ENCODE measurements at regions not wholly inside any gene's neighbourhood (a gene's known extent, or its start where the extent isn't known, plus 50 kb on each side); places are given as distances from the start of the nearest gene placed in this dataset.

- no peaks in the 10 kb centered on the region for H3K9me2 ChIP-seq (ENCODE audit: insufficient read depth)
- no peak for TF ChIP-seq EZH2 (IDR thresholded peaks at IDR 0.05; ENCODE audit: low read depth, unreplicated experiment)
- TF ChIP-seq ETS1 (IDR thresholded peaks at IDR 0.05): no peak
- no peak for TF ChIP-seq ZNF114 (CRISPR knock-in tag; IDR thresholded peaks at IDR 0.05)
- TF ChIP-seq STAT1 (IDR thresholded peaks at IDR 0.05; ENCODE audit: unreplicated experiment): no peak
- no peak for TF ChIP-seq EZH2phosphoT487 (IDR thresholded peaks at IDR 0.05; ENCODE audit: unreplicated experiment)
- TF ChIP-seq CREB1 (CRISPR knock-in tag; IDR thresholded peaks at IDR 0.05; ENCODE audit: low read depth): no peak
- no peak for TF ChIP-seq REST (IDR thresholded peaks at IDR 0.05; ENCODE audit: unreplicated experiment)
- no peak for TF ChIP-seq ZNF331 (CRISPR knock-in tag; IDR thresholded peaks at IDR 0.05; ENCODE audit: low read depth)
- no peak for TF ChIP-seq POLR2AphosphoS5 (IDR thresholded peaks at IDR 0.05; ENCODE audit: low read depth)
- TF ChIP-seq CTCF (conservative IDR thresholded peaks at IDR 0.05; ENCODE audit: low read depth in 2 of 2): no peak
- TF ChIP-seq NANOG (IDR thresholded peaks at IDR 0.05; ENCODE audit: borderline replicate concordance): no peak
- H3K4me1 ChIP-seq (ENCODE audit: insufficient read depth): no peaks in the 10 kb centered on the region
- H3K27ac ChIP-seq (ENCODE audit: low read depth): no peak overlapping the region
- no peak for ATAC-seq
- no peaks in the 10 kb centered on the region for H4K20me1 ChIP-seq (replicated peaks; ENCODE audit: insufficient read depth)
- no peak for DNase-seq (ENCODE audit: low spot score)
- Mint-ChIP-seq H3K9me3 (no peaks in the 10 kb centered on the region; the same call in 2 of the 3 replicates), H3K4me1 (0 out of 3 replicates have a peak, but pooled peaks cover 3% of the 10 kb centered on the region), H3K36me3 (ENCODE audit: low read depth) (no peaks in the 10 kb centered on the region), H3K27ac (no peak overlapping the region), H3K4me3 (no peak overlapping the region), H3K27me3 (ENCODE audit: insufficient read depth, low read depth, poor library complexity) (no peaks in the 10 kb centered on the region)
- no peak overlapping the region for H2AFZ ChIP-seq
- H3K27me3 ChIP-seq (ENCODE audit: insufficient read depth): no peaks in the 10 kb centered on the region
- no peak overlapping the region for H3K4me2 ChIP-seq
- no peaks in the 10 kb centered on the region for H3K79me2 ChIP-seq (replicated peaks; ENCODE audit: insufficient read depth)
- no peaks in the 10 kb centered on the region for H3F3A ChIP-seq (replicated peaks; ENCODE audit: low read depth)
- no peaks in the 10 kb centered on the region for H3K36me3 ChIP-seq (ENCODE audit: insufficient read depth)
- no peak overlapping the region for H3K4me3 ChIP-seq
Observed at GRCh38 chr10:64275774-64276173, 754.6 kb downstream of the REEP3 start.
